ENCODE measurements at regions not wholly inside any gene's neighbourhood (a gene's known extent, or its start where the extent isn't known, plus 50 kb on each side); places are given as distances from the start of the nearest gene placed in this dataset.

DNA sequence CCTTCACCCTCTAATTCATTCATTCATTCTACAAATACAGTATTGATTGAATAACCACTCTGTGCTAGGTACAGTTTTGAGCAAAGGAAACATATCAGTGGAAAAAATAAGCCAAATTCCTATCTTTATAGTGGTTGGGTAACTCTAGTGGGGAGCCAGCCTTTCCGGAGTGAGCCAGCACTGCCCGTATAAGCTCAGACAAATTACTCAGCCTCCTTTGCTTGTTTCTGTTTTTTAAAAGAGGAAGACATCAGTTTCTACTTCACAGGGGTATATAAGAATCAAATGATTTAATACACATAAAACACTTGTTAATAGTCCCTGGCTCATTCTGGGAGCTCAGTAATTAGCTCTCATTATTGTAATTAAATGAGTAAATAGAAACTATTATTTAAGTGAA, 238.2 kb upstream of the MAD2L1 start:
- TF ChIP-seq, protein P1, sequence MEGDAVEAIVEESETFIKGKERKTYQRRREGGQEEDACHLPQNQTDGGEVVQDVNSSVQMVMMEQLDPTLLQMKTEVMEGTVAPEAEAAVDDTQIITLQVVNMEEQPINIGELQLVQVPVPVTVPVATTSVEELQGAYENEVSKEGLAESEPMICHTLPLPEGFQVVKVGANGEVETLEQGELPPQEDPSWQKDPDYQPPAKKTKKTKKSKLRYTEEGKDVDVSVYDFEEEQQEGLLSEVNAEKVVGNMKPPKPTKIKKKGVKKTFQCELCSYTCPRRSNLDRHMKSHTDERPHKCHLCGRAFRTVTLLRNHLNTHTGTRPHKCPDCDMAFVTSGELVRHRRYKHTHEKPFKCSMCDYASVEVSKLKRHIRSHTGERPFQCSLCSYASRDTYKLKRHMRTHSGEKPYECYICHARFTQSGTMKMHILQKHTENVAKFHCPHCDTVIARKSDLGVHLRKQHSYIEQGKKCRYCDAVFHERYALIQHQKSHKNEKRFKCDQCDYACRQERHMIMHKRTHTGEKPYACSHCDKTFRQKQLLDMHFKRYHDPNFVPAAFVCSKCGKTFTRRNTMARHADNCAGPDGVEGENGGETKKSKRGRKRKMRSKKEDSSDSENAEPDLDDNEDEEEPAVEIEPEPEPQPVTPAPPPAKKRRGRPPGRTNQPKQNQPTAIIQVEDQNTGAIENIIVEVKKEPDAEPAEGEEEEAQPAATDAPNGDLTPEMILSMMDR (IDR thresholded peaks at IDR 0.05; ENCODE audit: insufficient read depth, low read length, severe bottlenecking) = no peak
- no peak for DNase-seq (ENCODE audit: low read depth)
- no peaks in the 10 kb centered on the region for H3K36me3 ChIP-seq (ENCODE audit: control insufficient read depth, insufficient read depth, low read length)
- no peaks in the 10 kb centered on the region for H3K27me3 ChIP-seq (ENCODE audit: control insufficient read depth, insufficient read depth, low read length)
- no peak overlapping the region for H3K4me3 ChIP-seq (ENCODE audit: low read depth, low read length)
- no peak for FAIRE-seq

DNA sequence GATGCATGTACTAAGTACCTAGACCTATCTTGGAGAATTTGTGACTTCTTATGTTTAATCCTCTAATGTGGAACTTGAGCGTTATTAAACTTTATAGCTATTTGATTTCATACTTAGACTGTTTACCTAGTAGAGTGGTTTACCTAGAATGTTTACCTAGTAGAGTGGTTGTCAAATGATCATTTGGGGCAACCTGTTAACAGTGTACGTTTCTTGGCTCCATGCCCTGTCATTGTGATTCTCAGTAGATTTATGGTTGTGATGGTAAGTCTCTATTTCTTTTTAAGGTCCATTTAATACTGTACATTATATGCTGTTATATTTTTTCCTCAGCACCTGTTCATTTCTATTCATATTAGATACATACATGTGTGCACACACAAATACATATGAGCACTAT, 233.0 kb upstream of the MAD2L1 start:
- TF ChIP-seq, protein P1 (IDR thresholded peaks at IDR 0.05; ENCODE audit: insufficient read depth, low read length, severe bottlenecking) = no peak
- no peaks in the 10 kb centered on the region for H3K36me3 ChIP-seq (ENCODE audit: control insufficient read depth, insufficient read depth, low read length)
- no peaks in the 10 kb centered on the region for H3K27me3 ChIP-seq (ENCODE audit: control insufficient read depth, insufficient read depth, low read length)
- no peak overlapping the region for H3K4me3 ChIP-seq (ENCODE audit: low read depth, low read length)
- FAIRE-seq (no peak), DNase-seq (ENCODE audit: low read depth) (no peak)

DNA sequence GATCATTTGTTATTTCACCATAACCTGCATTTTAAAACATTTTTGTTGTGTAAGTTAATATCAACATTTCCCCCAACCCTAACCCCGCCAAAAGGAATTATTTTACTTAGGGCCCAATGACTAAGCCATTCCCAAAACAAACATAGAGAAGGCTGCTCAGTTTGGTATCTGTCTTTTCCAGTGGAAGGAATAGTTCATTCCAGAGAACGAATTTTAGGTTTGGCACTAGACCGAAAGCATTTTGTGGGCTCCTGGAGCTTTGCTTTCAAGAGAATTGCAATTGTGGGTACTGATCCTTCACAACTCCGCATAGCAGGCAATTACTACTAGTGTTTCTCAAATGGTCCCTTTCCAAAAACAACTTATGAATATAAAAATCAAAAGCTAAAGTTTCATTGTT, 226.7 kb upstream of the MAD2L1 start:
- DNase-seq (ENCODE audit: low read depth) = no peak
- TF ChIP-seq, protein P1 (IDR thresholded peaks at IDR 0.05; ENCODE audit: insufficient read depth, low read length, severe bottlenecking) = no peak
- Histone ChIP-seq H3K4me3 (ENCODE audit: low read depth, low read length) (no peak overlapping the region), H3K36me3 (ENCODE audit: control insufficient read depth, insufficient read depth, low read length) (no peaks in the 10 kb centered on the region), H3K27me3 (ENCODE audit: control insufficient read depth, insufficient read depth, low read length) (no peaks in the 10 kb centered on the region)
- no peak for FAIRE-seq

DNA sequence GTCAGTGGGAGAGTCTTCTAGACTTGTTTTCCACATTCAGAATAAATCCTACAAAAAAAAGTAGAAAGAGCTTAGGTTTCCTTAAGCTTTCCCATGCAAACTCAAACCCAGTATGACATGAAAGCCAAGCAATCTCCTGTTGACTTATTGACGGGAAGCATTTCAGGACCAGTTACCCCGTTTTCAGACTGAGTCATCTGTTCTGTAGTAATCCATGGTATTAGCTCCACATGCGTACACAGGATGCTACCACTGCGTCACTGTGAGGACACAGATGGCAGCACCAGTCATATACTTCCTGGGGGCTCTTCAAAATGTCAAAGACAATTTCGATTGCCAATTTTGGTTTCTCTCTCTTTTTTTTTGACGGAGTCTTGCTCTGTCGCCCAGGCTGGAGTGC, 224.9 kb upstream of the MAD2L1 start:
- no peaks in the 10 kb centered on the region for H3K36me3 ChIP-seq (ENCODE audit: control insufficient read depth, insufficient read depth, low read length)
- TF ChIP-seq, protein P1 (IDR thresholded peaks at IDR 0.05; ENCODE audit: insufficient read depth, low read length, severe bottlenecking) = no peak
- DNase-seq (ENCODE audit: low read depth) (no peak), FAIRE-seq (no peak)
- H3K4me3 ChIP-seq (ENCODE audit: low read depth, low read length) = no peak overlapping the region
- no peaks in the 10 kb centered on the region for H3K27me3 ChIP-seq (ENCODE audit: control insufficient read depth, insufficient read depth, low read length)

DNA sequence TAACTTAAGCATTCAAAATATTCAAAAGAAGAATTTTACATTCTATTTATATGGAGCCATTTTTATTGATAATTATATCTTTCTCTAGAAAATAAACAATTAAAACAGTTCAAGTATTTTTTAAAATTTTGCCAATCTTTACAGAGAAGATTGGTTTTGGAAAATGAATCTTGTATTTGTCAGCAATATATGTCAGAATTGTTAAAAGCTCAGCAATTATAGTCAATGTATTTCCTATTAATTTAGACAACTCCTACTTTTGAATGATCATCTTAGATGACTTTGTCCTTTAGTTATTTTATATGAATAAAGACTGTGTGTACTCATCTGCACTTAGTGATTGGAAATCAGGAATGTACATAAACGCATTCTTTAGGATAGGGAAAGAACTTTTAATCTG, 223.9 kb upstream of the MAD2L1 start:
- Histone ChIP-seq H3K36me3 (ENCODE audit: control insufficient read depth, insufficient read depth, low read length) (no peaks in the 10 kb centered on the region), H3K4me3 (ENCODE audit: low read depth, low read length) (no peak overlapping the region), H3K27me3 (ENCODE audit: control insufficient read depth, insufficient read depth, low read length) (no peaks in the 10 kb centered on the region)
- DNase-seq (ENCODE audit: low read depth) (no peak), FAIRE-seq (no peak)
- TF ChIP-seq, protein P1 (IDR thresholded peaks at IDR 0.05; ENCODE audit: insufficient read depth, low read length, severe bottlenecking) = no peak

DNA sequence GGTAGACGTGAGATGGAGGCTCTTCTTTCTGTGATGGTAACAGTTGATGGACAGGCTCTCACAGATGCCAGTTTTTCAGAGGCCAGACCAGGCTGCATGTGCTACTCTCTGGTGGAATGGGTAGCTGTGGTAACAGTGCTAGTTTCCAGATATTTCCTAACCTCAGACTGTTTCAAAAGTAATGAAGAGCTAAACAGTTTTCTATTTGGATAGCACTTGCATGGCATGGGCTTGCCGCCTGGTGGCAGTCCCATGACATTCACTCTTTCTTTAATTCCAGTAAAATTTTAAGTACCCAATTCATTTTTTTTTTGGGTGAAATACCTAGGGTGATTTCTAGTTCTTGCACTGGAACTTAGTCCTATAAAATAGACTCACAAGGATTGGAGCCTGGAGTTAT, 220.2 kb upstream of the MAD2L1 start:
- FAIRE-seq = no peak
- DNase-seq (ENCODE audit: low read depth) = no peak
- Histone ChIP-seq H3K4me3 (ENCODE audit: low read depth, low read length) (no peak overlapping the region), H3K27me3 (ENCODE audit: control insufficient read depth, insufficient read depth, low read length) (no peaks in the 10 kb centered on the region), H3K36me3 (ENCODE audit: control insufficient read depth, insufficient read depth, low read length) (no peaks in the 10 kb centered on the region)
- TF ChIP-seq, protein P1 (IDR thresholded peaks at IDR 0.05; ENCODE audit: insufficient read depth, low read length, severe bottlenecking) = no peak
